Pancreas (tissue), 10 donors: ENCODE measurements at regions not wholly inside any gene's neighbourhood (a gene's known extent, or its start where the extent isn't known, plus 50 kb on each side); places are given as distances from the start of the nearest gene placed in this dataset.

Source experiments
- ATAC-seq, 4 donors: fragments of 200-7000 bp; cut with Tn5 transposase; one replicate each; pipeline versions ENCODE4 v1.8.0 to v1.9.1; 2020; ENCODE audit warnings: mild to moderate bottlenecking in 4 of 4, moderate library complexity in 4 of 4
- DNase-seq, 6 donors: peaks; one replicate each; pipeline ENCODE4 v3.0.0-alpha.2; 2020
- FAIRE-seq: peaks from 2 replicates; lab custom pipeline; 2012; peaks lifted over from hg19 to GRCh38; lab: Jason Lieb, UNC
- H3K27ac ChIP-seq, 4 donors: fragments of 200-600 bp; sonication (generic); 1 replicate in 3 of 4; 2 replicates in 1 of 4; pipeline versions ENCODE4 v1.5.0 to v1.8.0; 2020
- H3K27me3 ChIP-seq, 4 donors: fragments of 200-600 bp; one replicate each; pipeline ENCODE4 v1.8.0; 2021
- H3K36me3 ChIP-seq, 3 donors: fragments of 200-600 bp; sonication (generic) in 1 of 3; one replicate each; pipeline versions ENCODE4 v1.5.0 to v1.8.0; 2020 to 2021
- H3K4me1 ChIP-seq, 3 donors: fragments of 200-600 bp; one replicate each; pipeline ENCODE4 v1.8.0; 2021
- H3K4me3 ChIP-seq, 4 donors: fragments of 200-600 bp; sonication (generic) in 2 of 4; one replicate each; pipeline versions ENCODE4 v1.5.0 to v1.8.0; 2020 to 2021
- H3K9me3 ChIP-seq, 4 donors: fragments of 200-600 bp; one replicate each; pipeline ENCODE4 v1.8.0; 2021
- WGBS, 2 donors: extraction: QIAGEN DNeasy Blood & Tissue Kit; methylation state at CpG; one replicate each; pipeline ENCODE4 v1.1.7; 2013; 5-methylcytosine and 5-hydroxymethylcytosine counted together
- intact Hi-C, 3 donors: fragments of 100-400 bp; cut with DNase I; formaldehyde crosslinking; loops; one replicate each; pipeline versions ENCODE4 v1.11.1 to v1.14.2; 2022
- TF ChIP-seq, protein P1 (sequence below), 4 donors: fragments of 200-600 bp; sonication (generic) in 3 of 4; IDR thresholded peaks; one replicate each; pipeline versions ENCODE4 v1.5.0 to v1.8.0; 2021; ENCODE audit warnings: antibody characterized with exemption in 4 of 4
- donor health status: healthy with polysubstance abuse.
- donor health status: DM: no; HTN: no; CAD: no; lungs with moderate emphysema.
- donor health status: DM: no; HTN: no; CAD: no.
- donor health status: control.
- donor health status: control.
- donor health status: Bipolar disorder and iron deficiency.
- donor health status: DM: yes; HTN: yes; CAD: no.
- donor health status: DM: no; HTN: no; CAD: no.
- donor health status: DM: no; HTN: no; CAD: no.
- donor health status: DM: yes; HTN: yes; CAD: no.

DNA sequence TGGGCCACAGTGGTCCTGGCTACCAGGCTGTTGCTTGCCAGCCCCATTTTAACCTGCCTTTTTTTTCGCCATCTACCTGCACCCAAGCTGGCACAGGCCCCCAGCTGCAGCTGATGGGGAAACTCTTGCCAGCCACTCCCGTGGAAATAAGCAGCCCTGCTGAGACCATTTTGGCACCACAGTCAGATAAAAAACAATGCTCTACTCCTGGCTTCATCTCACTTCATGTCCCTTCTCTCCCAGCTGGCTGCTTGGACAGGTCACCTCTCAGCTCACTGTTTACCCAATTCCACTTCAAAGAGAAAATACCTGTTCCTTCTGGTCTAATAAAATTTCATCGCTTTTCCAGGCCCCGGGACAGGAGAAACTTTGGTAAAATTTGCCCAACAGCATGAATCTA is 322.6 kb upstream of the SLC30A5 start:
- FAIRE-seq (no peak), DNase-seq (no peak), ATAC-seq (no peak)
- H3K9me3 ChIP-seq, result no peaks in the 10 kb centered on the region
- H3K4me1 ChIP-seq, result no peaks in the 10 kb centered on the region
- WGBS, 2 donors, result 57 to 65% methylated on average over 4 of the region's 4 CpGs
- no peaks in the 10 kb centered on the region for H3K27me3 ChIP-seq
- H3K36me3 ChIP-seq, result no peaks in the 10 kb centered on the region
- TF ChIP-seq, protein P1, sequence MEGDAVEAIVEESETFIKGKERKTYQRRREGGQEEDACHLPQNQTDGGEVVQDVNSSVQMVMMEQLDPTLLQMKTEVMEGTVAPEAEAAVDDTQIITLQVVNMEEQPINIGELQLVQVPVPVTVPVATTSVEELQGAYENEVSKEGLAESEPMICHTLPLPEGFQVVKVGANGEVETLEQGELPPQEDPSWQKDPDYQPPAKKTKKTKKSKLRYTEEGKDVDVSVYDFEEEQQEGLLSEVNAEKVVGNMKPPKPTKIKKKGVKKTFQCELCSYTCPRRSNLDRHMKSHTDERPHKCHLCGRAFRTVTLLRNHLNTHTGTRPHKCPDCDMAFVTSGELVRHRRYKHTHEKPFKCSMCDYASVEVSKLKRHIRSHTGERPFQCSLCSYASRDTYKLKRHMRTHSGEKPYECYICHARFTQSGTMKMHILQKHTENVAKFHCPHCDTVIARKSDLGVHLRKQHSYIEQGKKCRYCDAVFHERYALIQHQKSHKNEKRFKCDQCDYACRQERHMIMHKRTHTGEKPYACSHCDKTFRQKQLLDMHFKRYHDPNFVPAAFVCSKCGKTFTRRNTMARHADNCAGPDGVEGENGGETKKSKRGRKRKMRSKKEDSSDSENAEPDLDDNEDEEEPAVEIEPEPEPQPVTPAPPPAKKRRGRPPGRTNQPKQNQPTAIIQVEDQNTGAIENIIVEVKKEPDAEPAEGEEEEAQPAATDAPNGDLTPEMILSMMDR (IDR thresholded peaks at IDR 0.05), result no peak
- intact Hi-C loops, result no loop called here
- H3K4me3 ChIP-seq, result no peak overlapping the region
- H3K27ac ChIP-seq, result no peak overlapping the region

DNA sequence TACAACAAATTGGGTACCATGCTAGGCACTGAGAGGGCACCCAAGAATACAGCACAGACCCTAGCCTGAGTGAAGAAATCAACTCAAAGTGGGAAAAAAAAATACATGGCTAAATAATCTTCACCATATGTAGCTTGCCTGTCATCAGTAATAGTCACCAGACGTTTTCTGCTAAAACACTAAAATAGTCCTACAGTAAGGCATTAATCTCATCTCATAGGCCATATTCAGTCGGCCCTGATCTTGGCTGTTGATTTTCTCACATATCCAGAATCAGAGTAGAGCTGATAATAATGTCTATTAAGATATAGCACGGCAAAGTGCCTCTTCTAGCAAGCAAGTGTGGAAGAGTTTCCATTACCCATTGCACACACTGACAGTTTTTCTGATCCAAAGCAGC is 322.1 kb upstream of the SLC30A5 start:
- no peak for DNase-seq
- intact Hi-C loops, result no loop called here
- Histone ChIP-seq H3K27ac (no peak overlapping the region), H3K4me1 (no peaks in the 10 kb centered on the region), H3K9me3 (no peaks in the 10 kb centered on the region), H3K27me3 (no peaks in the 10 kb centered on the region), H3K4me3 (no peak overlapping the region), H3K36me3 (no peaks in the 10 kb centered on the region)
- no peak for ATAC-seq
- no peak for FAIRE-seq
- TF ChIP-seq, protein P1 (IDR thresholded peaks at IDR 0.05), result no peak
- 40 to 44% methylated on average over 3 of the region's 3 CpGs for WGBS, 2 donors

DNA sequence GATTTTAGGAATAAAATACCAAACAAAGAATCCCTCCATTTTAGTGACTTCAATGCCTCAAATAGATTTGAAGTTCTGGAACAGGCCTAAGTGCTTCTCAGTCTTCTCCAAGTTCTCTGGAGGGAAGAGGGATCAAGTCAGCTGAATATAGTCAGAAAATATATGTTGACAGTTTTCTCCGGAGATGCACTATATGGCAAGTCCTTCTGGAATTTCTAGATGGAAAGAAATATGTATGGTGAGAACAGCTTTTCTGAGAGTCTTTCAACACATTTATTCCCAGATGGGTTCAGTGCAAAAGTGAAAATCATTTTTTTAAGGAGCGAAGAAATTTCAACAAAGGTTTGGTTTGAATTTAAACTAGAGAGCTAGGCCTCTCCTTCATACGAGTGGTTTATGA is 317.4 kb upstream of the SLC30A5 start:
- intact Hi-C loops, result no loop called here
- DNase-seq (no peak), ATAC-seq (no peak), FAIRE-seq (no peak)
- Histone ChIP-seq H3K27me3 (no peaks in the 10 kb centered on the region), H3K36me3 (no peaks in the 10 kb centered on the region), H3K27ac (no peak overlapping the region), H3K4me3 (no peak overlapping the region), H3K4me1 (no peaks in the 10 kb centered on the region), H3K9me3 (no peaks in the 10 kb centered on the region)
- 88 to 91% methylated on average over 3 of the region's 3 CpGs for WGBS, 2 donors
- TF ChIP-seq, protein P1 (IDR thresholded peaks at IDR 0.05), result no peak

DNA sequence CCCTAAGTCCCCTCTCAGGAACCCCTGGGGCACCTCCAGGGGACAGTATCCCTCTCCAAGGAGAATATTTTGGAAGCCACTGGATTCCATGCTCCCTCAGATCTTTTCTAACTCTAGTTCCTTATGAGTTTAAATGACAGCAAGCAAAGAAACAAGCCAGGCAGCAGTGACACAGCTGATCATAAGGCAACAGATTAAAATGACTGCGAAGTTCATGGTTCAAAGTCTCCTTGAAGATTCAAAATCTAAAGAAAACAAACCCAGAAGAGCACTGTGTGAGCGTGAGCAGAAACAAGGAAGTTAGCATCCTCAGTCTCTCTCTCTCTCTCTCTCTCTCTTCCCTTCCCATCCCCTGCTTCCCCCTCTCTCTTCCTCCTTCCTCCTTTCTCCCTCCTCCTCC is 316.7 kb upstream of the SLC30A5 start:
- TF ChIP-seq, protein P1 (IDR thresholded peaks at IDR 0.05), result no peak
- ATAC-seq (no peak), FAIRE-seq (no peak), DNase-seq (no peak)
- H3K36me3 ChIP-seq, result no peaks in the 10 kb centered on the region
- H3K27ac ChIP-seq, result no peak overlapping the region
- intact Hi-C loops, result no loop called here
- 60 to 76% methylated on average over 2 of the region's 2 CpGs for WGBS, 2 donors
- no peaks in the 10 kb centered on the region for H3K4me1 ChIP-seq
- no peaks in the 10 kb centered on the region for H3K9me3 ChIP-seq
- H3K27me3 ChIP-seq, result no peaks in the 10 kb centered on the region
- H3K4me3 ChIP-seq, result no peak overlapping the region

DNA sequence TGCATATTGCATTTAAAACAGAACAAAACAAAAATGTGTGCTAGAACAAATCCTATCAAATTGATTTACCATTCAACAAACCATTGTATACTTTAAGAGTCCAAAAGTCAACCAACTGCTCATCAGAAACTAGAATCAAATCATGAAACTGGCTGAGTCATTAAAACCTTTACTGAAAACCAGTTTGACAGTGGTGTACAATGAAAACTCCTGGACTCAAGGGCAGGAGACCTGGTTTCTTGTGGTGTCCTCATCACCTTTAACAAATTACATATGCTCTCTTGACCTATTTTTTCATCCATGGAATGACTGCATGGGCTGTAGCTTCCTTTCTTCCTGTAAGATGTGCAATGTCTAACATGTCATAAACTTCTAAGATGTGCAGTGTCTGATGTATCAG is 315.3 kb upstream of the SLC30A5 start:
- Histone ChIP-seq H3K36me3 (no peaks in the 10 kb centered on the region), H3K4me3 (no peak overlapping the region), H3K27me3 (no peaks in the 10 kb centered on the region), H3K4me1 (no peaks in the 10 kb centered on the region), H3K27ac (no peak overlapping the region), H3K9me3 (no peaks in the 10 kb centered on the region)
- DNase-seq (no peak), ATAC-seq (no peak), FAIRE-seq (no peak)
- intact Hi-C loops, result no loop called here
- TF ChIP-seq, protein P1 (IDR thresholded peaks at IDR 0.05), result no peak
